ENCODE measurements at regions not wholly inside any gene's neighbourhood (a gene's known extent, or its start where the extent isn't known, plus 50 kb on each side); places are given as distances from the start of the nearest gene placed in this dataset.
A peak's percentile ranks its signal among the peaks of the same experiment; 100 is the strongest.

- no TSS peak for BruUV-seq (replicated peaks)
- no peak for FAIRE-seq
- Histone ChIP-seq H3K4me3 (replicated peaks in 1 of 3; ENCODE audit: insufficient read depth in 1 of 3, low read depth in 2 of 3, low read length in 3 of 3) (no peak overlapping the region), H3K27me3 (ENCODE audit: control insufficient read depth in 1 of 2, insufficient read depth in 2 of 2, low read length in 2 of 2) (no peaks in the 10 kb centered on the region), H2AFZ (ENCODE audit: low read length) (peak overlapping the region; percentile 33), H3K27ac (ENCODE audit: extremely low read length, insufficient read depth, low read length) (no peak overlapping the region), H3K4me2 (ENCODE audit: low read depth, low read length) (no peak overlapping the region), H3K4me1 (ENCODE audit: insufficient read depth, low read length) (peaks cover 76% of the 10 kb centered on the region), H4K20me1 (ENCODE audit: insufficient read depth, low read length) (no peaks in the 10 kb centered on the region), H3K36me3 (replicated peaks in 1 of 2; ENCODE audit: control insufficient read depth in 1 of 2, insufficient read depth in 2 of 2, low read length in 2 of 2) (no peaks in the 10 kb centered on the region), H3K9ac (ENCODE audit: insufficient read depth, low read depth, low read length) (no peak overlapping the region), H3K79me2 (ENCODE audit: insufficient read depth, low read length) (no peaks in the 10 kb centered on the region), H3K9me3 (ENCODE audit: low read length) (no peaks in the 10 kb centered on the region)
- TF ChIP-seq ZNF792 (CRISPR knock-in tag; IDR thresholded peaks at IDR 0.05), result no peak
- TF ChIP-seq RBAK (CRISPR knock-in tag; IDR thresholded peaks at IDR 0.05), result no peak
- TF ChIP-seq USF2 (IDR thresholded peaks at IDR 0.05; ENCODE audit: low read depth, low read length), result no peak
- no peak for TF ChIP-seq USF2 (CRISPR knock-in tag; IDR thresholded peaks at IDR 0.05; ENCODE audit: borderline replicate concordance)
- TF ChIP-seq ZKSCAN8 (CRISPR knock-in tag; IDR thresholded peaks at IDR 0.05; ENCODE audit: borderline replicate concordance), result no peak
- TF ChIP-seq SMC3 (IDR thresholded peaks at IDR 0.05; ENCODE audit: low read length), result no peak
- no peak for TF ChIP-seq DMAP1 (CRISPR knock-in tag; IDR thresholded peaks at IDR 0.05)
- no peak for TF ChIP-seq POLR2AphosphoS2 (IDR thresholded peaks at IDR 0.05; ENCODE audit: low read depth, low read length)
- TF ChIP-seq, protein P1, sequence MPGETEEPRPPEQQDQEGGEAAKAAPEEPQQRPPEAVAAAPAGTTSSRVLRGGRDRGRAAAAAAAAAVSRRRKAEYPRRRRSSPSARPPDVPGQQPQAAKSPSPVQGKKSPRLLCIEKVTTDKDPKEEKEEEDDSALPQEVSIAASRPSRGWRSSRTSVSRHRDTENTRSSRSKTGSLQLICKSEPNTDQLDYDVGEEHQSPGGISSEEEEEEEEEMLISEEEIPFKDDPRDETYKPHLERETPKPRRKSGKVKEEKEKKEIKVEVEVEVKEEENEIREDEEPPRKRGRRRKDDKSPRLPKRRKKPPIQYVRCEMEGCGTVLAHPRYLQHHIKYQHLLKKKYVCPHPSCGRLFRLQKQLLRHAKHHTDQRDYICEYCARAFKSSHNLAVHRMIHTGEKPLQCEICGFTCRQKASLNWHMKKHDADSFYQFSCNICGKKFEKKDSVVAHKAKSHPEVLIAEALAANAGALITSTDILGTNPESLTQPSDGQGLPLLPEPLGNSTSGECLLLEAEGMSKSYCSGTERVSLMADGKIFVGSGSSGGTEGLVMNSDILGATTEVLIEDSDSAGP (CRISPR knock-in tag; IDR thresholded peaks at IDR 0.05; ENCODE audit: borderline replicate concordance), result no peak
- TF ChIP-seq KDM4B (CRISPR knock-in tag; IDR thresholded peaks at IDR 0.05), result no peak
- TF ChIP-seq, protein P2, sequence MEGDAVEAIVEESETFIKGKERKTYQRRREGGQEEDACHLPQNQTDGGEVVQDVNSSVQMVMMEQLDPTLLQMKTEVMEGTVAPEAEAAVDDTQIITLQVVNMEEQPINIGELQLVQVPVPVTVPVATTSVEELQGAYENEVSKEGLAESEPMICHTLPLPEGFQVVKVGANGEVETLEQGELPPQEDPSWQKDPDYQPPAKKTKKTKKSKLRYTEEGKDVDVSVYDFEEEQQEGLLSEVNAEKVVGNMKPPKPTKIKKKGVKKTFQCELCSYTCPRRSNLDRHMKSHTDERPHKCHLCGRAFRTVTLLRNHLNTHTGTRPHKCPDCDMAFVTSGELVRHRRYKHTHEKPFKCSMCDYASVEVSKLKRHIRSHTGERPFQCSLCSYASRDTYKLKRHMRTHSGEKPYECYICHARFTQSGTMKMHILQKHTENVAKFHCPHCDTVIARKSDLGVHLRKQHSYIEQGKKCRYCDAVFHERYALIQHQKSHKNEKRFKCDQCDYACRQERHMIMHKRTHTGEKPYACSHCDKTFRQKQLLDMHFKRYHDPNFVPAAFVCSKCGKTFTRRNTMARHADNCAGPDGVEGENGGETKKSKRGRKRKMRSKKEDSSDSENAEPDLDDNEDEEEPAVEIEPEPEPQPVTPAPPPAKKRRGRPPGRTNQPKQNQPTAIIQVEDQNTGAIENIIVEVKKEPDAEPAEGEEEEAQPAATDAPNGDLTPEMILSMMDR (CRISPR knock-in tag; IDR thresholded peaks at IDR 0.05), result no peak
- intact Hi-C loops (cut with micrococcal nuclease; ENCODE audit: unreplicated experiment), result no loop called here
- CTCF ChIA-PET (ENCODE audit: low intra/inter-chr PET ratio, low total read pairs), result no interaction called here
- POLR2A ChIA-PET, result interaction anchor here (0.7 kb wide), 1 partner anchor 11 kb away, joined by 3 read pairs; no protein-coding TSS in a partner anchor
- no peak for ATAC-seq
- DNase-seq (ENCODE audit: low spot score), result no peak
- in situ Hi-C loops (cut with HindIII; ENCODE audit: extremely low pct_ligation_motif_present, low pct_unique_long_range_greater_than_20kb), result no loop called here
Measured at GRCh38 chr12:75754698-75755097, 243.3 kb upstream of the KRR1 start.
